ENCODE measurements at regions not wholly inside any gene's neighbourhood (a gene's known extent, or its start where the extent isn't known, plus 50 kb on each side); places are given as distances from the start of the nearest gene placed in this dataset.

DNA sequence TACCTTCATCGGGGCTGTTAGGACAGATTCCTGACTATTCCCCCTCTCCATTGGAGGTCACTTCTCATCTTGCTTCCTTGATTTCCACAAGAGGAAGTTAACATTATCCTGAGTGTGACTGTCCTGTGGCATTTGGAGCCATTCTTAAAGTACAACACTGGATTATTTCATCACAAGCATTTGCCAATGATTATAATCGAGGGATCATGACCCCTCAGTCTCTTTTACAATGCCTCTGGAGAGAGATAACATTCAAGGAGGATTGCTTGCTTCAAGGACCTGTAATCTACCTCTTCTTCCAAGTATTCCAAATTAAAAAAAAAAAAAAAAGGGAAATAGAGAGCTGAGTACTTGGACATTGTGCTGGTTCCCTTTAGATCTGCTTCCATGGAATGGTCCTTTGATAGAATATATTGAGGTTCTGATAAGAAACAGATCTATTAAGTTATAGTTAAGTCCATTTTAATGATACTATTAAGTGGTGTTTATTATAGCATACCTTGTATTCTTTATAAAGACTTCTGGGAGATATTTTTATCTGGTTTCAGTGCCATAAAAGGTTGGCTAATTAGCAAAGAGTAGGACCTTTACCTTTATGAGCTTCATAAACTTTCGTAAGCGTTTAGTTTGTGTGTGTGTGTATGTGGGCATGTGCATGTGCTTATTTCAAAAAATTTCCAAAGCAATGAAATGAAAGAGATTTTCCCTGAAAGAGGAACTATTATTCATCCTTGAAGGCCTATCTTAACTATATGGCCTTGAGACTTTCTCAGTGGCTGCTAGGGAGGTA, 469.1 kb downstream of the DHX35 start:
- TF ChIP-seq, protein P1, sequence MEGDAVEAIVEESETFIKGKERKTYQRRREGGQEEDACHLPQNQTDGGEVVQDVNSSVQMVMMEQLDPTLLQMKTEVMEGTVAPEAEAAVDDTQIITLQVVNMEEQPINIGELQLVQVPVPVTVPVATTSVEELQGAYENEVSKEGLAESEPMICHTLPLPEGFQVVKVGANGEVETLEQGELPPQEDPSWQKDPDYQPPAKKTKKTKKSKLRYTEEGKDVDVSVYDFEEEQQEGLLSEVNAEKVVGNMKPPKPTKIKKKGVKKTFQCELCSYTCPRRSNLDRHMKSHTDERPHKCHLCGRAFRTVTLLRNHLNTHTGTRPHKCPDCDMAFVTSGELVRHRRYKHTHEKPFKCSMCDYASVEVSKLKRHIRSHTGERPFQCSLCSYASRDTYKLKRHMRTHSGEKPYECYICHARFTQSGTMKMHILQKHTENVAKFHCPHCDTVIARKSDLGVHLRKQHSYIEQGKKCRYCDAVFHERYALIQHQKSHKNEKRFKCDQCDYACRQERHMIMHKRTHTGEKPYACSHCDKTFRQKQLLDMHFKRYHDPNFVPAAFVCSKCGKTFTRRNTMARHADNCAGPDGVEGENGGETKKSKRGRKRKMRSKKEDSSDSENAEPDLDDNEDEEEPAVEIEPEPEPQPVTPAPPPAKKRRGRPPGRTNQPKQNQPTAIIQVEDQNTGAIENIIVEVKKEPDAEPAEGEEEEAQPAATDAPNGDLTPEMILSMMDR (tag by site-specific recombination; IDR thresholded peaks at IDR 0.05), result no peak
- no peak for TF ChIP-seq ZNF501 (tag by site-specific recombination; IDR thresholded peaks at IDR 0.05)
- TF ChIP-seq ZNF610 (tag by site-specific recombination; IDR thresholded peaks at IDR 0.05; ENCODE audit: borderline replicate concordance), result no peak
- TF ChIP-seq, protein P2, sequence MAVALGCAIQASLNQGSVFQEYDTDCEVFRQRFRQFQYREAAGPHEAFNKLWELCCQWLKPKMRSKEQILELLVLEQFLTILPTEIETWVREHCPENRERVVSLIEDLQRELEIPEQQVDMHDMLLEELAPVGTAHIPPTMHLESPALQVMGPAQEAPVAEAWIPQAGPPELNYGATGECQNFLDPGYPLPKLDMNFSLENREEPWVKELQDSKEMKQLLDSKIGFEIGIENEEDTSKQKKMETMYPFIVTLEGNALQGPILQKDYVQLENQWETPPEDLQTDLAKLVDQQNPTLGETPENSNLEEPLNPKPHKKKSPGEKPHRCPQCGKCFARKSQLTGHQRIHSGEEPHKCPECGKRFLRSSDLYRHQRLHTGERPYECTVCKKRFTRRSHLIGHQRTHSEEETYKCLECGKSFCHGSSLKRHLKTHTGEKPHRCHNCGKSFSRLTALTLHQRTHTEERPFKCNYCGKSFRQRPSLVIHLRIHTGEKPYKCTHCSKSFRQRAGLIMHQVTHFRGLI (tag by site-specific recombination; IDR thresholded peaks at IDR 0.05), result no peak
- TF ChIP-seq ZNF239 (tag by site-specific recombination; IDR thresholded peaks at IDR 0.05), result no peak
- no peak for TF ChIP-seq BCL11B (tag by site-specific recombination; IDR thresholded peaks at IDR 0.05; ENCODE audit: low read depth)
- TF ChIP-seq ZBTB48 (tag by site-specific recombination; IDR thresholded peaks at IDR 0.05), result no peak
- TF ChIP-seq ZNF266 (tag by site-specific recombination; IDR thresholded peaks at IDR 0.05; ENCODE audit: low read depth), result no peak

Measured in HEK293 (cell line).